ENCODE measurements at regions not wholly inside any gene's neighbourhood (a gene's known extent, or its start where the extent isn't known, plus 50 kb on each side); places are given as distances from the start of the nearest gene placed in this dataset.
A peak's percentile ranks its signal among the peaks of the same experiment; 100 is the strongest.

DNA sequence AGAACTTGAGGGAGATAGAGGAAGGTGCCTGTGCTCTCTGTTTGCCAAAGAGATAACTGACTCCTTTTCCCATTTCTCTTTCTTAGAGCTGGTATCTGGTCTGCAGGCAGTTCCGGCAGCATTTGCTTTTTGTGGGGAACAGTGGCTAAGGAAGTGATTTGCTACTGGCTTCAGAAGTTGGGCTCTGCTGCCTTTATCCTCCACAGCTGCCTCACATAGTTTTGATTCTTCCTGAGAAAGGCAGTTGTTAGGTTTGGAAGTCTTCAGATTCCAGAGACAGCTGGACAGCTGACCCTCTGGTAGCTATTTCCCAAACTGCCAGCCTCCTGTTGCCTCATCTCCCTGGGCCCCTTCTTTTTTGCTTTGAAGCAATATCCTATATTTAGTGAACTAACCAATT is 62.6 kb upstream of the MACF1 start:
- Histone ChIP-seq H3K27ac (ENCODE audit: insufficient read depth, low read depth, low read length) (no peak overlapping the region), H3K79me2 (ENCODE audit: control insufficient read depth, insufficient read depth, low read length) (peaks cover 97% of the 10 kb centered on the region), H3K4me3 (replicated peaks in 1 of 3; ENCODE audit: insufficient read depth in 1 of 3, low read depth in 1 of 3, low read length in 3 of 3) (no peak overlapping the region), H3K36me3 (ENCODE audit: control insufficient read depth in 2 of 2, extremely low read depth in 1 of 2, insufficient read depth in 2 of 2, low read length in 2 of 2) (no peaks in the 10 kb centered on the region), H3K4me2 (ENCODE audit: insufficient read depth, low read length) (no peak overlapping the region), H3K9ac (replicated peaks; ENCODE audit: extremely low read depth, insufficient read depth, low read length) (no peak overlapping the region), H2AFZ (ENCODE audit: low read depth, low read length) (no peak overlapping the region), H3K9me3 (replicated peaks; ENCODE audit: control insufficient read depth, insufficient read depth, low read length) (no peaks in the 10 kb centered on the region), H4K20me1 (replicated peaks; ENCODE audit: control insufficient read depth, extremely low read depth, insufficient read depth, low read length) (peaks cover 4% of the 10 kb centered on the region), H3K4me1 (ENCODE audit: control insufficient read depth, extremely low read depth, insufficient read depth, low read length) (peaks cover 10% of the 10 kb centered on the region), H3K27me3 (ENCODE audit: control insufficient read depth in 2 of 2, insufficient read depth in 2 of 2, low read length in 2 of 2) (no peaks in the 10 kb centered on the region), H3K9me1 (replicated peaks; ENCODE audit: control insufficient read depth, extremely low read depth, insufficient read depth, low read length) (no peaks in the 10 kb centered on the region)
- intact Hi-C loops (cut with micrococcal nuclease): no loop called here
- ChIA-PET CTCF (interaction anchor here (1.0 to 18.5 kb wide), 9 partner anchors 9 to 397 kb away, joined by 3 to 310 read pairs (median 6); no protein-coding TSS in a partner anchor), POLR2A (interaction anchor here (1.6 kb wide), 1 partner anchor 9 kb away, joined by 9 read pairs; no protein-coding TSS in a partner anchor)
- TF ChIP-seq FOS (IDR thresholded peaks at IDR 0.05; ENCODE audit: borderline replicate concordance, insufficient read depth, low read length): no peak
- TF ChIP-seq JUN (IDR thresholded peaks at IDR 0.05; ENCODE audit: borderline replicate concordance, insufficient read depth, insufficient read length, low read depth): no peak
- no TSS peak for BruUV-seq (replicated peaks)
- no peak for DNase-seq (ENCODE audit: low read depth, low spot score)
- peak; percentile 55 for FAIRE-seq
- dilution Hi-C loops (cut with MboI; ENCODE audit: extremely low pct_ligation_motif_present, low sequenced_read_pairs): no loop called here

DNA sequence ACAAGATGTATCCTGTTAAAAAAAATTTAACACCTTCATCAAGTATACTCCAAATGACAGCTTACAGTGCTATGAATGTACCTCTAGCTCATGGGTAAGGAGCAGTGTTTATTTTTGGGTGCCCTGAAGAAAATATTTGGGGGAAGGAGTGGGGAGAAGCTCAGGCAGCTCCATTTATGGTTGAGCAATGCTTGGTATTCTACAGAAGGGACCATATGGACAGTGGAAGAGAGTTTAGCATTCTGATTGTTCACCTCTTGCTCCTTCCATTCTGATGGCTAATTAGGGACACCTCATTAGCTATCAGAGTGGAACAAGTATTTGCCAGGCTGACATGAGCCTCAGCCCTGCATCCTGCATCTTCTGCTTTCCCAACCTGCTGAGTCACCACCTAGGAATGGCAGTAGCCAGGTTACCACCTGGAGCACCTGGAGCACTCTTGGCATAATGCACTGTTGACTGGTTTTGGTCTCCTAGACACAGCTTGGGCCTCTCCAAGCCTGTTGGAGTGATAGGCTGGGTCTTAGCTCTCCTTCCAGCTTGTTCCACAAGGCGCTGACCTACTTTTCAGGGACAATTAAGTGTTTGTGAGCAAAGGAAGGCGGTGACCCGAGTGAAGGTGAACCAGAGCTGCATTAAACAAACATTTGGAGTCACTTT is 62.0 kb upstream of the MACF1 start:
- ChIA-PET CTCF (interaction anchor here (0.8 to 18.5 kb wide), 10 partner anchors 9 to 396 kb away, joined by 3 to 310 read pairs (median 6); no protein-coding TSS in a partner anchor), POLR2A (interaction anchor here (0.6 to 1.6 kb wide), 2 partner anchors 9 to 14 kb away, joined by 3 to 9 read pairs; no protein-coding TSS in a partner anchor)
- FAIRE-seq: no peak
- Histone ChIP-seq H2AFZ (ENCODE audit: low read depth, low read length) (no peak overlapping the region), H3K27ac (ENCODE audit: insufficient read depth, low read depth, low read length) (no peak overlapping the region), H3K9ac (replicated peaks; ENCODE audit: extremely low read depth, insufficient read depth, low read length) (no peak overlapping the region), H3K9me1 (replicated peaks; ENCODE audit: control insufficient read depth, extremely low read depth, insufficient read depth, low read length) (no peaks in the 10 kb centered on the region), H4K20me1 (replicated peaks; ENCODE audit: control insufficient read depth, extremely low read depth, insufficient read depth, low read length) (peaks cover 4% of the 10 kb centered on the region), H3K4me3 (replicated peaks in 1 of 3; ENCODE audit: insufficient read depth in 1 of 3, low read depth in 1 of 3, low read length in 3 of 3) (no peak overlapping the region), H3K4me1 (ENCODE audit: control insufficient read depth, extremely low read depth, insufficient read depth, low read length) (peaks cover 13% of the 10 kb centered on the region), H3K27me3 (ENCODE audit: control insufficient read depth in 2 of 2, insufficient read depth in 2 of 2, low read length in 2 of 2) (no peaks in the 10 kb centered on the region), H3K79me2 (ENCODE audit: control insufficient read depth, insufficient read depth, low read length) (peaks cover 97% of the 10 kb centered on the region), H3K36me3 (ENCODE audit: control insufficient read depth in 2 of 2, extremely low read depth in 1 of 2, insufficient read depth in 2 of 2, low read length in 2 of 2) (no peaks in the 10 kb centered on the region), H3K4me2 (ENCODE audit: insufficient read depth, low read length) (no peak overlapping the region), H3K9me3 (replicated peaks; ENCODE audit: control insufficient read depth, insufficient read depth, low read length) (no peaks in the 10 kb centered on the region)
- dilution Hi-C loops (cut with MboI; ENCODE audit: extremely low pct_ligation_motif_present, low sequenced_read_pairs) (no loop called here), intact Hi-C loops (cut with micrococcal nuclease) (no loop called here)
- no peak for DNase-seq (ENCODE audit: low read depth, low spot score)
- no TSS peak for BruUV-seq (replicated peaks)
- TF ChIP-seq GATA2 (IDR thresholded peaks at IDR 0.05; ENCODE audit: insufficient read depth, insufficient read length, low read depth, low read length) (no peak), MAX (IDR thresholded peaks at IDR 0.05; ENCODE audit: insufficient read depth, insufficient read length) (no peak), POLR2A (IDR thresholded peaks at IDR 0.05; ENCODE audit: low read depth, low read length) (no peak), CTCF (IDR thresholded peaks at IDR 0.05; ENCODE audit: extremely low read depth in 1 of 2, insufficient read depth in 1 of 2, low read depth in 1 of 2, low read length in 2 of 2) (no peak), MYC (IDR thresholded peaks at IDR 0.05; ENCODE audit: low read depth, low read length) (no peak), EZH2 (IDR thresholded peaks at IDR 0.05; ENCODE audit: borderline replicate concordance, low read depth, low read length, severe bottlenecking) (no peak), JUN (IDR thresholded peaks at IDR 0.05; ENCODE audit: borderline replicate concordance, insufficient read depth, insufficient read length, low read depth) (no peak), FOS (IDR thresholded peaks at IDR 0.05; ENCODE audit: borderline replicate concordance, insufficient read depth, low read length) (no peak), POLR2AphosphoS5 (IDR thresholded peaks at IDR 0.05; ENCODE audit: insufficient read depth, low read depth, low read length) (no peak)

All from endothelial cell of umbilical vein (primary cell).